ENCODE measurements at regions not wholly inside any gene's neighbourhood (a gene's known extent, or its start where the extent isn't known, plus 50 kb on each side); places are given as distances from the start of the nearest gene placed in this dataset.

DNA sequence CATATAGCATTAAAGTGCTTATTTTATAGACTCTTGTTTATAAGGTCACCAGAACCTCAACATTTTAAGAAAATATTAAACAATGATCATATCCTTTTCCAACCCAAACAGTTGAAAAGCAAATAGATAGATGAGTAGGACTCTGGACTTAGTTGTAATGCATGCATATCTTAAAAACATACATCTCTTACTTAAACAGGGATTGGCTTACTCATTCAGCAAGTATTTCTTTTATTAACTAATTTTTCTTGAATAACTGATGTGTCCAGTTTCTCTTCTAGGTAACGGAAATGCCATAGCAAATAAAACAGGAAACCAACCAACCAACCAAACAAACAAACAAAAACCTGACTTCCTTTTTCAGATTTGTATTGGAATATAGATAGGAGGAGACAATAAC is 70.9 kb upstream of the NBPF4 start:
- TF ChIP-seq, protein P1, sequence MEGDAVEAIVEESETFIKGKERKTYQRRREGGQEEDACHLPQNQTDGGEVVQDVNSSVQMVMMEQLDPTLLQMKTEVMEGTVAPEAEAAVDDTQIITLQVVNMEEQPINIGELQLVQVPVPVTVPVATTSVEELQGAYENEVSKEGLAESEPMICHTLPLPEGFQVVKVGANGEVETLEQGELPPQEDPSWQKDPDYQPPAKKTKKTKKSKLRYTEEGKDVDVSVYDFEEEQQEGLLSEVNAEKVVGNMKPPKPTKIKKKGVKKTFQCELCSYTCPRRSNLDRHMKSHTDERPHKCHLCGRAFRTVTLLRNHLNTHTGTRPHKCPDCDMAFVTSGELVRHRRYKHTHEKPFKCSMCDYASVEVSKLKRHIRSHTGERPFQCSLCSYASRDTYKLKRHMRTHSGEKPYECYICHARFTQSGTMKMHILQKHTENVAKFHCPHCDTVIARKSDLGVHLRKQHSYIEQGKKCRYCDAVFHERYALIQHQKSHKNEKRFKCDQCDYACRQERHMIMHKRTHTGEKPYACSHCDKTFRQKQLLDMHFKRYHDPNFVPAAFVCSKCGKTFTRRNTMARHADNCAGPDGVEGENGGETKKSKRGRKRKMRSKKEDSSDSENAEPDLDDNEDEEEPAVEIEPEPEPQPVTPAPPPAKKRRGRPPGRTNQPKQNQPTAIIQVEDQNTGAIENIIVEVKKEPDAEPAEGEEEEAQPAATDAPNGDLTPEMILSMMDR (IDR thresholded peaks at IDR 0.05) = no peak
- no peak for TF ChIP-seq EZH2 (IDR thresholded peaks at IDR 0.05; ENCODE audit: borderline replicate concordance, insufficient read depth, low read depth, low read length, poor library complexity, severe bottlenecking)
